ENCODE measurements at regions not wholly inside any gene's neighbourhood (a gene's known extent, or its start where the extent isn't known, plus 50 kb on each side); places are given as distances from the start of the nearest gene placed in this dataset.

DNA sequence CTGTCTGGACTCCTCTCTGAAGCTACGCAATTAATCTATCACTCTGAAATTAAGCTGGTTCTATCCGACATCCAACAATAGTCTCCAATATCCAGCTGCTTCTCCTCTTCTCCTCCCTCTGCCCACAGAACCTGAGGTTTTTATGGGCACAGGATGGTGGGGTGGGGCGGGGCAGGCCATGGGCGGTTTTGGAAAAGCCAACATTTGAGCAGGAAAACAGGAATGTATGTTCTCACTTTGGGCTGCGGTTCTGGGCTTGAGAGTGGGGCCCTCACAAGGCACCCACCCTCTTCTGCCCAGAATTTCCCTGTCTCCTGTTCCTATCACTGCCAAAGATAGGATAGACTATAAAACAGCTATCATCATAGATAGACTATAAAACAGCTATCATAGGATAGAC is 1144.2 kb downstream of the EPHA7 start:
- in situ Hi-C loops (cut with MboI; ENCODE audit: low pct_unique_long_range_greater_than_20kb, low sequenced_read_pairs, unreplicated experiment), result no loop called here
- no peak for DNase-seq (ENCODE audit: low spot score)
- TF ChIP-seq, protein P1, sequence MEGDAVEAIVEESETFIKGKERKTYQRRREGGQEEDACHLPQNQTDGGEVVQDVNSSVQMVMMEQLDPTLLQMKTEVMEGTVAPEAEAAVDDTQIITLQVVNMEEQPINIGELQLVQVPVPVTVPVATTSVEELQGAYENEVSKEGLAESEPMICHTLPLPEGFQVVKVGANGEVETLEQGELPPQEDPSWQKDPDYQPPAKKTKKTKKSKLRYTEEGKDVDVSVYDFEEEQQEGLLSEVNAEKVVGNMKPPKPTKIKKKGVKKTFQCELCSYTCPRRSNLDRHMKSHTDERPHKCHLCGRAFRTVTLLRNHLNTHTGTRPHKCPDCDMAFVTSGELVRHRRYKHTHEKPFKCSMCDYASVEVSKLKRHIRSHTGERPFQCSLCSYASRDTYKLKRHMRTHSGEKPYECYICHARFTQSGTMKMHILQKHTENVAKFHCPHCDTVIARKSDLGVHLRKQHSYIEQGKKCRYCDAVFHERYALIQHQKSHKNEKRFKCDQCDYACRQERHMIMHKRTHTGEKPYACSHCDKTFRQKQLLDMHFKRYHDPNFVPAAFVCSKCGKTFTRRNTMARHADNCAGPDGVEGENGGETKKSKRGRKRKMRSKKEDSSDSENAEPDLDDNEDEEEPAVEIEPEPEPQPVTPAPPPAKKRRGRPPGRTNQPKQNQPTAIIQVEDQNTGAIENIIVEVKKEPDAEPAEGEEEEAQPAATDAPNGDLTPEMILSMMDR (IDR thresholded peaks at IDR 0.05; ENCODE audit: extremely low read depth, insufficient read depth, missing control alignments), result no peak

DNA sequence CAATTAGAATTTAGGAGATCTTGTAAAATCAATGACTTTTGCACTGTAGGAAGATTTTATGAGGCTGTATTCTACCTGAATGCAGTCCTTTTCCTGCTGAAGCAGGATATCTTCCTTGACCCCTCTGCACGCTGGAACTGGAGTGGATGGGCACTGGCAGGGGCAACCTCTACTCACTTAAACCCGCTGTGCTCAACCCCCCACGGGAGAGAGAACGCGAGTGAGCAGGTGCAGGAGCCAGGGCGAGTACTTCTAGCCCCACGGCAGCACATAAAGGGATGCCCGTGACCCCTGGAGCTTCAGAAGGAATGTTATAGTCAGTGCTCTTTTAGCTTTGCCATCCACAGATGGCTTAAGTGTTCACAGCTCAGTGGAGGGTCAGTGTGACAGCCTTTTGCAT is 1144.8 kb downstream of the EPHA7 start:
- in situ Hi-C loops (cut with MboI; ENCODE audit: low pct_unique_long_range_greater_than_20kb, low sequenced_read_pairs, unreplicated experiment), result no loop called here
- no peak for DNase-seq (ENCODE audit: low spot score)

DNA sequence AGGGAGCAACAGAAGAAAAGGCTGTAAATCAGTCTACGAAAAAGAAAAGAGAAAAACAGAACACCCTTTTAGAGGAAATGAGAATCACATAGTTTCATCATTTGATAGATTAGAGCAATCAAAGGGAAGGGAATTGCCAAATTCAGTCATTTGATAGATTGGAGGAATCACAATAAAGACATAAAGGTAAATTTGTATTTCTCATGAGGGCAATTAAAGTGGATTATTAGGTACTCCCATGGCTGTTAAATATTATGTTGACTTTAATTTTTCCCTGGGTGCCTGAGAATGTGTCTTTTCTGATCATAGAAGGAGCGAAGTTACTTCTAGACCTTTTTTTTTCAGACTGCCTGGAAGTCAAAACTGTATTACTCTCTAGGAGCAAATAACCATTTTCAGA is 1145.7 kb downstream of the EPHA7 start:
- in situ Hi-C loops (cut with MboI; ENCODE audit: low pct_unique_long_range_greater_than_20kb, low sequenced_read_pairs, unreplicated experiment), result no loop called here
- TF ChIP-seq, protein P1 (IDR thresholded peaks at IDR 0.05; ENCODE audit: extremely low read depth, insufficient read depth, missing control alignments), result no peak
- DNase-seq (ENCODE audit: low spot score), result no peak

More for the DNA sequence above, 1144.8 kb downstream of the EPHA7 start:
- TF ChIP-seq, protein P1 (IDR thresholded peaks at IDR 0.05; ENCODE audit: extremely low read depth, insufficient read depth, missing control alignments), result no peak

DNA sequence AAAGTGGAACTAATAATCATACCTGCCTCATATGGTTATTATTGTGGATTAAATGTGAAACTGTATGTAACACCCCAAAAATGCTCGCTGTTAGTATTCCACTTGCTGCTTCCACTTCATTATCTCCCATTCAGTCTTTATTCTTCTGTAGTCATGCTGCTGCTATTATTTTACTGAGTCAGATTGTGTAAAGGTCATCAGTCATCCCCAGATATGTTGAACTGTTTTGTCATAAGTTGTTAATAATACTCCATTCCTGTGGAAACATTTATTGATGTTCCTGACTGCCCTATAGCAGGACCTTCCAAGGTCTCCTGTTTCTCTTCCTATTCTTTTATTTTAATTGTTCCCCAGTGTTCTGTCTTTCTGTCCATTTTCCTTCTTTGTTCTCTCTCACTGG is 1148.3 kb downstream of the EPHA7 start:
- DNase-seq (ENCODE audit: low spot score), result no peak
- in situ Hi-C loops (cut with MboI; ENCODE audit: low pct_unique_long_range_greater_than_20kb, low sequenced_read_pairs, unreplicated experiment), result no loop called here
- TF ChIP-seq, protein P1 (IDR thresholded peaks at IDR 0.05; ENCODE audit: extremely low read depth, insufficient read depth, missing control alignments), result no peak

- in situ Hi-C loops (cut with MboI; ENCODE audit: low pct_unique_long_range_greater_than_20kb, low sequenced_read_pairs, unreplicated experiment), result no loop called here
- DNase-seq (ENCODE audit: low spot score), result no peak
- TF ChIP-seq, protein P1 (IDR thresholded peaks at IDR 0.05; ENCODE audit: extremely low read depth, insufficient read depth, missing control alignments), result no peak
Observed at GRCh38 chr6:92270365-92270764, 1149.0 kb downstream of the EPHA7 start.

DNA sequence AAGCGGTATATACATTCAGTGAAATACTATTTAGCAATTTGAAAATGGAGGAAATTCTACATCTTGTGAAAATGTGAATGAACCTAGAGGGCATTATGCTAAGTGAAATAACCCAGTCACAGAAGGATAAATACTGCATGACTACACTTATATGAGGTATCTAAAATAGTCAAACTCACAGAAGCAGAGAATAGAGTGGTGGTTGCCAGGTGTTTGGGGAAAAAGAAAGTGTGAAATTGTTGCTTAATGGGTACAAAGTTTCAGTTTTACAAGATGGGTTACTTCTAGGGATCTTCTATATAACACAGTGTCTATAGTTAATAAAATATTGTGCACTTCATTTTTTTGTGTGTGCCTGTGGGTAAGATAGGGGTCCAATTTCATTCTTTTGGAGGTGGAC is 1152.0 kb downstream of the EPHA7 start:
- no peak for DNase-seq (ENCODE audit: low spot score)
- in situ Hi-C loops (cut with MboI; ENCODE audit: low pct_unique_long_range_greater_than_20kb, low sequenced_read_pairs, unreplicated experiment), result no loop called here
- TF ChIP-seq, protein P1 (IDR thresholded peaks at IDR 0.05; ENCODE audit: extremely low read depth, insufficient read depth, missing control alignments), result no peak

- TF ChIP-seq, protein P1 (IDR thresholded peaks at IDR 0.05; ENCODE audit: extremely low read depth, insufficient read depth, missing control alignments), result no peak
- in situ Hi-C loops (cut with MboI; ENCODE audit: low pct_unique_long_range_greater_than_20kb, low sequenced_read_pairs, unreplicated experiment), result no loop called here
- no peak for DNase-seq (ENCODE audit: low spot score)
Observed at GRCh38 chr6:92263864-92264263, 1155.5 kb downstream of the EPHA7 start.

Measured in GM13977 (cell line).